HG02840 (cell line): ENCODE measurements at regions not wholly inside any gene's neighbourhood (a gene's known extent, or its start where the extent isn't known, plus 50 kb on each side); places are given as distances from the start of the nearest gene placed in this dataset.

ENCODE experiments used
- ATAC-seq: cut with Tn5 transposase; IDR thresholded peaks from one replicate; pipeline ENCODE4 v1.9.1; 2021; ENCODE audit warnings: mild to moderate bottlenecking, moderate library complexity, moderate number of reproducible peaks; ENCODE audit not compliant: unreplicated experiment, low FRiP score

DNA sequence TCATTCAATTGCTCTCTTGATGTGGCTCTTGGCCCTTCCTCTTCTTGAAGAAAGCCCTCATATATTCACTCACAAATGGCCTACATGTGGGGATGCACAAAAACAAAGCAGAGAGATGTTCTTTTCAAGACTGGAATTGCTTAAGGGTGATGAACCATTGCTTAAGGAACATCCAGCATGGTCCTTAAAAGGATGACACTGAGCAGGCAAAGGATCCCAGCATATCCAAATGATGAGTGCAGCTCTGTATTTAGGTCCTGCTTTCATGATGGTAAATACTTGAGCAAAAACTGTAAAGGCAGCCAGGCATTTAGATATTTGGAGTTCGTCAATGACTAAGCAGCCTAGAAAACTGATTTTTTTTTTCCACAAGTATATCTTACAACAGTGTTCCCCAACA lies 173.8 kb upstream of the ARRDC4 start:
- no peak for ATAC-seq

GRCh38 chr15:97790180-97790579 lies 170.3 kb upstream of the ARRDC4 start:
- ATAC-seq: no peak

- ATAC-seq: no peak
Observed at GRCh38 chr15:97791824-97792792, 168.4 kb upstream of the ARRDC4 start.

GRCh38 chr15:97804950-97805349 lies 155.6 kb upstream of the ARRDC4 start:
- ATAC-seq: no peak

- ATAC-seq: no peak
Observed at GRCh38 chr15:97806766-97807165, 153.7 kb upstream of the ARRDC4 start.

DNA sequence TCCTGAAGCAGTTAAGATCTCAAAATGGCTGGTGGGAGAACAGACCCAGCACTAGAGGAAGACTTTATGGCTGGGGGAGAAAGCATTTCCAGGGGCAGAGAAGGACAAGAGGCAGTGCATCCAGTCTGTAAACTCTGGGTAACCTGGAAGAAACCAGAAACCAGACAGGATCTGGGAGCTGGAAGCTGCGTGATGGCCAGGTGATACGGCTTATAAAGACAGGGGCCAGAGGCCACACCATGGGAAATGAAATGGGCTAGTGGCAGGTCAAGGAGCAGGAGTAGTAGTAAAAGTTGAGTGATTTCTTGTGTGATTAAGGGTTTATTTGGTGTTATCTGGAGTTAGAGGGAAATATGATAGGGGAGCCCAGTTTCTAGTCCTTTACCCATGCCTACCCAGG lies 144.7 kb upstream of the ARRDC4 start:
- ATAC-seq: no peak

GRCh38 chr15:97817276-97817890 lies 143.1 kb upstream of the ARRDC4 start:
- ATAC-seq: no peak

GRCh38 chr15:97836003-97836402 lies 124.5 kb upstream of the ARRDC4 start:
- no peak for ATAC-seq

GRCh38 chr15:97837896-97838295 lies 122.6 kb upstream of the ARRDC4 start:
- no peak for ATAC-seq

- no peak for ATAC-seq
Observed at GRCh38 chr15:97838606-97839210, 121.8 kb upstream of the ARRDC4 start.

GRCh38 chr15:97840501-97840900 lies 120.0 kb upstream of the ARRDC4 start:
- ATAC-seq: no peak

GRCh38 chr15:97841558-97841957 lies 118.9 kb upstream of the ARRDC4 start:
- ATAC-seq: no peak

DNA sequence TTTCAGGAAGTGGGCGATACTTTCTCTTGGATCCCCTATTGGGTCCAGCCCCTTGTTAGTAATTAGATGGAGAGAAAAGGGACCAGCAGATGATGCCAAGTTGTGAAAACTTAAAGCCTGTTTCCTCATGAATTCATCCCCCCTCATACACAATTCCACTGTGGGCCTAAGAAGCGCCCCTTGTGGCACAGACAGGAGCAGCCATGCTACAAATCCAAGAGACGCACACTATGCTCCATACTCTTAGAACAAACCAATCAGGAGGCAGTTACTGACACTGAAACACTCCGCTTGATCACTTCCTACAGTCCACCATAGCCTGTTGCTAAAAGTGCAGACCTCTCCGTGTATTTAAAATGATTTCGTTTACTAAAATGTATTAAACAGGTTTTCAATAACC lies 111.3 kb upstream of the ARRDC4 start:
- ATAC-seq: no peak

DNA sequence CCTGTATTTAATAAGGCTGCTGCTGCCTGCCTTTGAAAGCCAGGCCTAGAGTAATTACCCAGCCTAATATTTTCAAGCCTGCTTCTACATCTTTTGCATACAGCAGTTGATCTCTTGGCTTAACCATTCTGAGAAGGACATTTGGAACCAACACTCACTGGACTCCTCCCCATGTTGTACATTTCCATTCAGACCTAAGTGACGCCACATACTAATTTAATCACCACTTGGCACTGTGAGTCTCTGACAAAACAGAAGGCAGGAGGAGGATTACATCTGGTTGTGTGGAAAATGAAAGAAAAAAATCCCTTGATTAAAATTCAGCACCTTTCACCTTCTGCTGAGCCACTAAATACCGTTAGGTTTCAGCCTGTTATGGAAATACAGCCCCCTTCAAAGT lies 102.2 kb upstream of the ARRDC4 start:
- ATAC-seq: no peak

GRCh38 chr15:97861529-97862260 lies 98.8 kb upstream of the ARRDC4 start:
- no peak for ATAC-seq

GRCh38 chr15:97866959-97867358 lies 93.5 kb upstream of the ARRDC4 start:
- no peak for ATAC-seq

DNA sequence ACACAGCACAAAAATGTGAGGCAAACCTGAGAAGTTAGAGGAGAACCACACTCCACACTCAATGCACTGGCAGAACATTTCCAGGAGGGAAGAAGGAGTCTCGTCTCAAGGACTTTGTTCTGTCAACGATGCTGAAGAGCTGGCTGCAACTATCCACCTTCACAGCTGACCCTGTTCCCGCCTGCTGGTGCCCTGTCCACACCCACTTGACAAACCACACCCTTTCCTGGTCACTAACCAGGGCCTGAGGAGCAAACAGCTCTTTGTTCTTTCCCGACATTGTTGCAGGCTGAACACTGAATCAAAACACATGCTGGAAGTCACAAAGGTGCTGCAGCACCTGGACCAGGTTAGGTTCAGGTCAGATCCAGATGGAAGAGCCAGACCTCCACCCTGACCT lies 92.6 kb upstream of the ARRDC4 start:
- ATAC-seq: no peak

GRCh38 chr15:97868981-97869380 lies 91.5 kb upstream of the ARRDC4 start:
- no peak for ATAC-seq

DNA sequence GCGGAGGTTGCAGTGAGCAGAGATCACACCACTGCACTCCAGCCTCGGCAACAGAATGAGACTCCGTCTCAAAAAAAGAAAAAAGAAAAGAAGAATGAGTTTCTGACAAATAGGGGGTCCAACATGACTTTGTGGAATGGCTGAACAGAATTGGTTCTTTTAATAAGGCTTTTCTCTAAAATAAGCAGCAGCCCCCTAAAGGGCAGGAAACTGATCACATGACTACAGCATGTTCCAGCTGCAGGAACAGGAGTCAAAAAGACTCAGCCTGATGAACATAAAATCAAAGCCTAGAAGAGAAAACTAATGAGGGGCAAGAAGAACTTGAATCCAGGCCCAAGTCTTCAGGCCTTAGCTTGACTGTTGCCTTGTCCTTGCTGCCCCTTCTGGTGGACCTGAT lies 89.7 kb upstream of the ARRDC4 start:
- ATAC-seq: no peak

DNA sequence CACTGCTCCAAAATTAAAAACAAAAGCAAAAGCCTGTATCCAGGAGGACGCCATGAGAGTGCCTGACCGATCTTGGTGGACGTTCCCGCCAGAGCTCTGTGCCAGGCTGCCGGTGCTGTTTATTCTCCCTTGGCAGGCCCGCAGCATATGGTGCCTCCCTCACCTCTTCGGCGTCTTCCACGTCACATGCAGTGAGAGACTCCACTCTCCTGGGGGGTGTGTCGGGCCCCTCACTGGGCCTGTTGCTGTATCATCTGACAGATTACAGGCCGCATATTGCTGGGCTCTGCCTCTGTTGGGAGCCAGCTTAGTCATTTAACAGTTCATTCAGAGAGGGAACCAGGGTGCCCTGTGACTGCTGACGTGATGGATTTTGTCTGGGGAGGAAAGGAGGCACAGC lies 86.4 kb upstream of the ARRDC4 start:
- no peak for ATAC-seq

DNA sequence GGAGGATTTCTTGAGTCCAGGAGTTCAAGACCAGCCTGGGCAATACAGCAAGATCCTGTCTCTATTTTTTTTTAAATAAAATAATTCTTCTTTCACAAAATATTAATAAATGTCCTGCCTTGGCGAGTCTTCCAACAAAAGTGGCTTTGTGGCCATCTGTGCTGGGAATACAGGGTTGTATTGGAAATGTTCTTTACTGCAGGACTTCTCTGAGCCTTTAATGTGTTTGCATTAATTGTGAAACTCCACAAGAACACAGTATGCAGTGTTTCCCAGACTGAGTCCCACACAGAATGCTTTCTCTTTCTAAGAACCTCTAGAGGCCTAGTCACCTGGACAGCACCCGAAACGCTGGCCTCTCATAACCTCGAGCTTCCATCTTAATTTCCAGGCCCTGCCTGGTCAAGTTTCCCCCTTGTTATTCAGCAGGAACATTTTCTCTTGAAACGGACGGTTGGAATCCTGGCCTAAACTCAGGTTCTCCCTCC lies 85.4 kb upstream of the ARRDC4 start:
- ATAC-seq: no peak
